Kidney epithelial cell (primary cell): ENCODE measurements at regions not wholly inside any gene's neighbourhood (a gene's known extent, or its start where the extent isn't known, plus 50 kb on each side); places are given as distances from the start of the nearest gene placed in this dataset.
A peak's percentile ranks its signal among the peaks of the same experiment; 100 is the strongest.

Experiments
- DNase-seq: peaks from one replicate; pipeline ENCODE4 v3.0.0-alpha.2; 2010; ENCODE audit warnings: low read depth
- H3K27me3 ChIP-seq: 2 replicates; pipeline ENCODE4 v1.6.0; 2011; ENCODE audit warnings: low read length; ENCODE audit not compliant: control insufficient read depth, insufficient read depth
- H3K36me3 ChIP-seq: 2 replicates; pipeline ENCODE4 v1.5.1; 2011; ENCODE audit warnings: low read length; ENCODE audit not compliant: control insufficient read depth, insufficient read depth
- H3K4me3 ChIP-seq: 2 replicates; pipeline ENCODE4 v1.5.1; 2011; ENCODE audit warnings: low read depth, mild to moderate bottlenecking, control low read depth, low read length
- CTCF ChIP-seq: IDR thresholded peaks from 2 replicates; pipeline ENCODE4 v1.5.1; 2011; ENCODE audit warnings: mild to moderate bottlenecking, moderate library complexity, low read length, control low read depth, inconsistent platforms; ENCODE audit not compliant: insufficient read depth, poor library complexity, severe bottlenecking

- Histone ChIP-seq H3K4me3 (no peak overlapping the region), H3K27me3 (no peaks in the 10 kb centered on the region), H3K36me3 (no peaks in the 10 kb centered on the region)
- no peak for TF ChIP-seq CTCF
- no peak for DNase-seq
Observed at GRCh38 chr18:22829781-22830180, 103.3 kb upstream of the RBBP8 start.

- H3K36me3 ChIP-seq, result no peaks in the 10 kb centered on the region
- DNase-seq, result no peak
- no peak for TF ChIP-seq CTCF
- no peak overlapping the region for H3K4me3 ChIP-seq
- H3K27me3 ChIP-seq, result no peaks in the 10 kb centered on the region
Observed at GRCh38 chr18:22830511-22830910, 102.6 kb upstream of the RBBP8 start.

GRCh38 chr18:22831441-22831904 lies 101.7 kb upstream of the RBBP8 start:
- H3K36me3 ChIP-seq, result no peaks in the 10 kb centered on the region
- no peaks in the 10 kb centered on the region for H3K27me3 ChIP-seq
- no peak for TF ChIP-seq CTCF
- no peak overlapping the region for H3K4me3 ChIP-seq
- DNase-seq, result peak; percentile 72

GRCh38 chr18:22836932-22837331 lies 96.2 kb upstream of the RBBP8 start:
- no peak overlapping the region for H3K4me3 ChIP-seq
- no peaks in the 10 kb centered on the region for H3K36me3 ChIP-seq
- DNase-seq, result no peak
- TF ChIP-seq CTCF, result no peak
- H3K27me3 ChIP-seq, result no peaks in the 10 kb centered on the region

GRCh38 chr18:22838221-22838620 lies 94.9 kb upstream of the RBBP8 start:
- H3K27me3 ChIP-seq, result no peaks in the 10 kb centered on the region
- no peak for TF ChIP-seq CTCF
- no peak for DNase-seq
- H3K36me3 ChIP-seq, result no peaks in the 10 kb centered on the region
- H3K4me3 ChIP-seq, result no peak overlapping the region

- Histone ChIP-seq H3K36me3 (no peaks in the 10 kb centered on the region), H3K4me3 (no peak overlapping the region), H3K27me3 (no peaks in the 10 kb centered on the region)
- no peak for TF ChIP-seq CTCF
- DNase-seq, result no peak
Observed at GRCh38 chr18:22838639-22839277, 94.4 kb upstream of the RBBP8 start.
